Activated gamma-delta T cell (primary cell): ENCODE measurements at regions not wholly inside any gene's neighbourhood (a gene's known extent, or its start where the extent isn't known, plus 50 kb on each side); places are given as distances from the start of the nearest gene placed in this dataset.

Experiments used
- DNase-seq: peaks from one replicate; lab custom pipeline; 2025; lab: John Stamatoyannopoulos, UW

DNA sequence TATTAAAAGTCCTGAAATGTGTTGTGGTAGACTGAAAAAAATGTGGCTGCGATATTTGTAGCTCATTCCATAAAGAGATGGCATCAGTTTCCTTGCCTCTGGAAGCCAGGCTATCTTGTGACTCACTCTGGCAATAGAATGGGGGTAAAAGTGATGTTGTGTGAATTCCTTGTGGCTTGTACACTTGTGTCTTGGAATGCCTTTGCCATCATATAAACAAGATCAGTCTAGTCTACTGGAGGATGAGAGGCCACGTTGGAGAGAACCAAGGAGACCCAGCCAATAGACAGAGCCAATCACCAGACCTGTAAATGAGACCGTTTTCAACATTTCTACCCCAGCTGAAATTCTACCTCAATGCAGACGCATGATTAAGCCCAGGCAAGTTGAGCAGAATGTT is 254.1 kb downstream of the TRIB2 start:
- no peak for DNase-seq

DNA sequence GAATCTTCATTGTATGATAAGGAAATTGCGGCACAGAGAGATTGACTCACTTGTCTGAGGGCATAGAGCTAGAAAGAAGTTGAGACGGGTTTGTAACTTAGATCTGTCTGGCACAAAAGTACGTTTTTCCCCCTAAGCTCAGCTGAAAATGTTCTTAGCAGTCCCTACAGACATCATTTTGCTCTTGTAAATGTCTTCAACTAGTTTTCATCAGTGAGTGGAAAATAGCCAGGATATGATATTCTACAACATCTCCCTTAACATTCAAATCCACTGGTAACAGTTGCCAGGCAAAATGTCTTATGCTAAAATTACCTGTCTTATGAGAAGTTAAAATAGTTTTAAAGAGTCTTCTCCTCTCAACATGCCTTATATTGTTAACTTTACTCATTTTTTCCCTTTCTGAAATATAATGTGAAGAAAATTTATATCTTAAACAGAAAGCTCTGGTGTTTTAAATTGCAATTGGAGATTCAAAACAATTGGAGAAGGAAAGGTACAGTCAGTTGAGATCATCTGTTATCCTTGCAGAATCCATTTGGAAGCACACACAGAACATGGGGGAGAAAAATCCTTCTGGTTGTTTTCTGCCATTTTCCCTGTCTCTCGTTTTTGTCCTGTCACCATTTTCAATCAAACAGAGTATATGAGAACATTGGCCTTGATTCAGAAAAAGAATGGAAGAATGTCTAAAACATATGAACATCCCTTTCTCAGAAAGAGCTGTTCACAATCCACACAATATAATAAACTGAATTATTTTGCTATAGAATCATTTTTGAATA is 255.0 kb downstream of the TRIB2 start:
- no peak for DNase-seq

DNA sequence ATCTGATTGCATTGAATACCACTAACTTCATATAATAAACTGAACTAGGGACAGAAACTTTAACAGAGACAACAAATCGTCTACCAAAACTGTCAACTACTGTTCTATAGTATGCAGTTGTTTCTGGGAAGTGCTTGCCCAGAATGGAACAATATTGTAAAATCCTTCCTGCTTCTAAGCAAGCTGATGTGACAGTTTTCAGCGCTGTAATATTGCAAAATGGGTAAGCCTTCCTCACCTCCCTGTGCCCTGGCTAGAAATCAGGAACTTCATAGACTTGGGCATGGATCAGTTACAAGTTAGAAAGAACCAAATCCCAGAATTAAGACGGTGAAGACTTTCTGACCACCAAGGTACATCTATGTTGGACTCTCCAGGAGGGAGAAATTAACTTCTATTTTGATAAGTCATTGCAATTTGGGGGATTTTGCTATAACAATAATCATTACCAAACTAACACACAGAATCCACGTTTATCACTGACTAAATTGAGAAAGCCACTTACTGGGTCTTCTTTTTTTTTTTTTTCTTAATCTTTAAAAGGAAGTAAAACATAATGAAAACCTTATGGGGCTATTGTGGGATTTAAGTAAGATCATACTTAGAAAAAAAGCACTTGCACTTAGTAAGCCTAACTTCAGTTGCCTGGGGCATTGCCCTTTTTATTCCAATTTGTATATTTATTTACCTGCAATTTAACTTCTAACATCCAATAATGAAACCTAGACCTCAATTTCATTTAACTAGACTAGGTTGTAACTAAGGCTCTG is 261.5 kb downstream of the TRIB2 start:
- no peak for DNase-seq

DNA sequence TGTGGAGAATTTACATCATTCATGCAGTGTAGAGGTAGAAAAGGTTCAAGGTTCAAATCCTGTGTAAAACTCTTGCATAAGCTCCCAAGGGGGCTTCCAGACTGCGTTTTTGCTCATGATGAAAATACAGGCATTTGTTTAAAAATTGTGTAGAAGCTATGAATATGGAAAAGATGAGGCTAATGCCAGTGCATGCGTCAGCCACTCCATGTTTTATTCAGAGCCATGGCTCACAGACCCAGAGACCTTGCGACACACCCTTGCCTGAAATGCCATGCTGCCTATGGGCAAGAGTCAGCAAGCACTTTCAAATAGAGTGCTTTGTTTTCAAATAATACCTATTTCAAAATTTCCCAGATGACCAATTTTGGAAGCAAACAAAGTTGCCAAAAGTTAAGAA is 262.3 kb downstream of the TRIB2 start:
- DNase-seq = no peak

DNA sequence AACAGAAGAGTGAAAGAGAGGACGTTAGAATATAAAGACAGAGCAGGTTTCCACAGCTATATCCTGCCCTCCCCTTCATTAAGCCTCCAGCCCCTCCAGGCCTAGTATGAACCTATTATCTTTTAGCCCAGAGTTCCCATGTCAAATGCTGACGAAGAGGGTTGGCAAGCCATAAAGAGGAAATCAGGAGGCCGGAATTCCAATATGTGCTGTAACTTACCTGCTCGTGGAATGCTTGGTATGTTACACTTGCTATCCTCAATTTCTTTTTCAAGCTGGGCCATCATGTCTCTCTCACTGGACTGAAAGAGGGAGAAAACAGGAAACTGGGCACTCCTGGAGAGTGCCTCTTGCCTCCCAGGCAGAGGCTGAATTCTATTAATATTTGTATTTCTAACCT is 264.1 kb downstream of the TRIB2 start:
- DNase-seq = no peak

DNA sequence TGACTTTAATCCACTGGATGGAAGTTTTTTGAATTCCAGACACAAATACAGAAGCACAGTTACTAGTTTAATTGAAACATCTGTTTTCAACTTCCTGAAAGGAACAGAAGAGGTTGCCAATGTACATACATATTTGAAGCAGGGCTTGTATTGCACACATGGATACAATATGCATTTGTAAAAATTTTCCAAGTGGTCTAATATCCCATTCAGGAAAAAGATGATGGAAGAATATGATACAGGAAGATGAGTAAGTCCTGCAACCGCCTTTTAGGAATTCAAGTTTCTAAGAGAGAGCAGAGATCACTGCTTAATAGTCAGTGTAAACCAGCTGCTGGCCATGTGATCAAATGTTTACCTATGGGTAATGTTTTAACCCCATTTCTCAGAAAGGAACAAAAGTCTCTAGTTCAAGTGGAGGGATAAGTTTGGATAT is 265.4 kb downstream of the TRIB2 start:
- DNase-seq = no peak

DNA sequence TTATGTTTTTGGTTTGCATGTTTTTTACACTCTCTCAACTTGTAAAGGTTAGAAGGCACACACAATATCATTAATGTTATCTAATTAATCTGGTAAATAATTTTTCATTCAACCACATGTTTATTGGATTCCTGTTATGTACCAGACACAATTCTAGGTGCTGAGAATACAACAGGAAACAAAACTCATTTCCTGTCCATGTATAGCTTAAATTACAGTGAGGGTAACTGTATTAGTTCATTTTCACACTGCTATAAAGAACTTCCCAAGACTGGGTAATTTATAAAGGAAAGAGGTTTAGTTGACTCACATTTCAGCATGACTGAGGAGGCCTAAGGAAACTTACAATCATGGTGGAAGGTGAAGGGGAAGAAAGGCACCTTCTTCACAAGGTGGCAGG is 270.5 kb downstream of the TRIB2 start:
- no peak for DNase-seq

DNA sequence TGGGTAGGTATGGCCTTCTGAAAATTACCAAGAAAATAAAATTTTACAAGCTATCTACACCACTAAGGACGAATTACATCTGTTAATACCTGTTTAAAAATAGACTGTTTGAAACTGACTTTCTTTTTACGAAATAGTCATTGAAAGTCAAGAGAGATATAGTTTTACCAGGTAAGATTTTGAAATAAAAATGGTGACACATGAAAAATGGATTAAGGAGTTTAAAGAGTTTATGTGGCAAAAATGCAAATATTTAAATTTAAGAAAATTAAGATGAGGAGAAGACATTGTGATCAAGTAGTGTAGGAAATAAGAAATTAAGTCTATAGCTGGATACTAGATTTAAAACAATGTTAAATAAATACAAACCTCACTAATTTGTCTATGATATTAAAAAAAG is 271.5 kb downstream of the TRIB2 start:
- no peak for DNase-seq

DNA sequence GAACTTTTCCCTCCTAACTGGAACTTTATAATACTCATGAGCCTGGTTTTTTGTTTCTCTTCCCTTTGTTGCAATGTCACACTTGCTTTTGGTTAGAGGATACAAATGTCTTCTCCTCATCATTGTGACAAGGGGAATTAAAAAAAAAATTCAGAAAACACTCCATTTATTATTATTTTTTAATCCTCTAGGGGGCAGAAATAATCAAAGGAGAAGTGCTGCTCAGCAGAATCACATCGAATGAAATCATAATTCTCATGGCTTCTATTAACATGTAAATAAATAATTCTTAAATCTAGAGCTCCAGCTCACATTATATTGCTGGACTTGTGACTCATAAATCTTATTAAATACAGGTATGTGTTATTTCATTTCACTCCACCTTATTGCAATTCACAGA is 273.8 kb downstream of the TRIB2 start:
- DNase-seq = no peak

DNA sequence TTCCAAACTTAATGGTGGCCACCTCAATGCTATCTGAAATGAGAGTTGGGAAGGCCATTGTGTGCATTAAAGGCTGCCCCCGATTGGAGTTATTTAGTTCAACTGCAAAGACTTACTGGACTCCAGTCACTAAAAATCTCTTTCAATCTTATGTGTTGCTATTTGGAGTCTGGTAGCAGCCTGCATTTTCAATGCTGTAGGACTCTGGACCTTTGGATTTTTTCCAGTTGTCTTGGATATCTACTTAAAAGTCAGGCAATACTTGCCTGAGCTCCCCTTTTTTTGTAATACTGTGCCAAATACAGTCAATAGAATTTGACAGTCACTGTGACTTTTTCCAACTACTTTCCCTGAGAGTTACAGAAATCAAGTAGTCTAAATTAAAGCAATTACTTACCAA is 281.9 kb downstream of the TRIB2 start:
- no peak for DNase-seq

DNA sequence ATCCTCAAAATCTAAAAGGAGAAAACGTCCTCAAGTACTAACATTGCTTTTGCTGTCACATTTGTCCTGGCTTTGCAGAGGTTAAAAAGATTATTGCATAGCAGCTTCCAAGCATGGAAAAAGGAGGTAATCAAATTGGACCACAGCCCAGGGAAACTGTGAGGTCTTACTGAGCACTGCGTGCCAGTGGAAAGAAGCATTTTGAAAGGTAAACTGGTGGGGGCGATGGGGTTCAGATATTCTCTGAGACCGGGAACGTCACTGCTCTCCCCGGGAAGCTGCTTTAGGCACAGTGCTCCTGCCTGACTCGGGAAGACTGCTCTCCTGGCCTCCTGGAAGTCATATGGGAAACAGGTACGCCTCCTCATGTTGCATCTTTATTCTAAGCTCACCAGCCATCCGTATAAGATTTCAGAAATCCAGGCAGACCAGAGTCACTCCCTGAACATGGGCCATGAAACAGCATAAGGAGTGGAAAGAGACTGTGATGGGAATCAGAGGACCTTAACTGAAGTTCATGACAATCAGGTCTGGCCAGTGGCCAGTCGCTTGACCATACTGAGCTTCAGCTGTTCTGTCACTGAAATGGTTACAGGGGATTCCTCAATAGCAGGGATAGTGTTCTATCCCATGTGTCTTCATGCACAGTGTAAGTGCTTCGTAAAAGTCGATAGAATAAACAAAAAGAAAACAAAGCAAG is 284.1 kb downstream of the TRIB2 start:
- DNase-seq = no peak

DNA sequence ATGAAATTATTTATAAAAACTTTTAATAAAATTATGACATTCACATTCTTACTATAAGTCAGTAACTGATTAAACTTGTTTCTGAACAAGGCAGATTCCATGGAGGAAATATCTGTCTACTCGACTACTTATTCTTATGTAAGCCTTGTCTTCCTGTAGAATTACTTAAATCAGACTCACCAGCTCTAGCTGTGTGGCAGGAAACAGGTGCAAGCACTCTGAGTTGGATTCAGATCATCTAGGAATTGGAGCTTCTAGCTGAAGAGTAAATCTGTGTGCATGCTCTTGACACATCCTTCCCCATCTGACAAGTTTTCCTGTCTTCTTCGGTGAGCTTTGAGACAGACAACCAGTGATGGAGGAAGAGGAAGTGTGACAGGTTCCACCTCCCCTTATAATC is 284.7 kb downstream of the TRIB2 start:
- DNase-seq = no peak

DNA sequence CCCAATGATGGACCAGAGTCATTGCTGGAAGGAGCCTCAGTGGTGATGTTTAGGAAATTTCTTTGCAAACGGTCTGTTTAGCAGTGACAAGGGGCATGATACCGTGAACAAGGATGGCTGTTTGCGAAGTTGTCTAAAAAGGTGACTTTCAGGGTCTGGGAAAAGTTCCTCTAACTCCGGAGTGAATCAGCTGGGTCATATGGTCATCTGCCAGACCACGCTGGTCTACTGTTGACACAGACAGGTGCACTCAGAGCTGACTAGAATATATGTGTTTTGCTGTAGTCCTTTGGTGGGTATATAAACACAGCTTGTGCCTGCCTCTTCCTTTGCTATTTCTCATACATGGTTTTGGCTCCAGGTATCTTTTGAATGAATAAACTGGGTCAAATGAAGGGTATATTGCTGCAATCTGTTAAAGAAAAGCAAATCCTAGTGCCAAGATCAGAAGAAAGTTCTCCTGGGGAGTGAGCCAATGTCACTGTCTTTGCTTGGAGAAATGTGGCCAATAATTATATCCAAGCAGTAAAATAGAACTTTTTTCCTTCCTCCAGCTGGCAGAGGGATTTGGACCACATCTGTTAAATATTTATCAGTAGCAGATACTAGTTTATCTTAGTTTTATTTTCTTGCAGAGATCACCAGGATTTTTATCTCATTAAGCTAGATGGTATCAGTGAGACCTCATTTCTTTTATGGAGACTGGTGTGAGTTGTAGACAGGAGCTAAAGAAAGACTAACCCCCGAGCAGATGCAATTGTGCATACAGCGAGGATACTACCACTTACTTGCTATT is 286.0 kb downstream of the TRIB2 start:
- no peak for DNase-seq

DNA sequence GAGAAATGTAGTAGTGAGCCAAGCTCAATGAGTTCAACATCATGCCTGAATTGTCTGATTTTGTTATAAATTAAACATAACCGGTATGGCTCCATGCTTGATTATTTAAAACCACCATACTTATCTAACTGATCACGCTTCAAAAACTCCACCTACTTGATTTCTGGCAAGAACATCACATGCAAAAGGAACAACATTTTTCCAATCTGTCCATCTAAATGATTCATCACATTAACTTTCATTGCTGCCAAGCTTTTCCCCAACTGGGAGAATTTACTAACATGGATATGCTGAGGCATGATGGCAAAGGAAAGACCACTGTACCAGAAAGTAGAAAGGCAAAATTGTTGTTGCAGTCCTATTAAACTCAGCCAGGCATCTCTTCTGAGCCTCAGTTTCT is 286.8 kb downstream of the TRIB2 start:
- no peak for DNase-seq

DNA sequence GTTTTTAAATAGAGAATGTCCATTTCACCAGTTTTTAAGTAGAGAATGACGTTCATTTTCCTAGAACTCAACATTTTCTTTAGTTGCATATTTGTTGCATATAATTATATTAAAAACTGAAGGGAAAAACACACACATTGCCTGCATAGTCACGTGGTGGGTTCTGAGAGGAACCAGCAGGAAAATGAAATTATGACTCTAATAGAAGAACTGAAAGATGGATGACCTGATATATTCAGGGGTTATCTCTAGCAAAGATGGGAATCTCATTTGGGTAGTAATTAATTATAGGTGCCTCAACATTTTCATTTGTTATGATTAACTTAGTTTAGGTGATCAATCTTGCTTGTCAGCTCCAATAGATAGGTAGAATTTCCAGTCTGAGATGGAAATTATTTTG is 288.3 kb downstream of the TRIB2 start:
- DNase-seq = no peak

DNA sequence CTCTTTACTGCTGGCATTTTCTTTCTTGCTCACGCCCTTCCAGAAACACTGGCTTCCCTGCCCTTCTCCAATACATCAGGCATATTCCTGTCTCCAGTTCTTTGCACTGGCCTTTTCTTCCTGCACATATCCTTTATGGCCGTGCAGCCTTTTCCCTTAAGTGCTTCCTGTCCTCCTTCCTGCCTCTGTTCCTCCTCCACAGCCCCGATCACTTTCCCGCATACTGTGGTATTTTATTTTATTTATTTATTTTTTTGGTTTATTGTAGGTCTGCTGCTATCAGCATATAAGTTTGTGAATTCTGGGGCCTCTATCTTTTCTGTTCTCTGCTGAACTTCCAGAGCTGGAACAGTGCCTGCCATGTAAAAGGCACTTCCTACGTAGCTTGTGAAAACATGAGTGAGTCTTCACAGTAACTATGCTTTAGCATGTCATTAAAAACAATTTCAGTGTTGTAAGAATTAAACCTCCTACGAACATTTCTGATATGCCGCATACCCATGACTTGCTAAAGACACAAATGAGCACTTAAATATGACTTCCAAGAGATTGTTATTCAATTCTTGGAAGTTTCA is 289.1 kb downstream of the TRIB2 start:
- no peak for DNase-seq

DNA sequence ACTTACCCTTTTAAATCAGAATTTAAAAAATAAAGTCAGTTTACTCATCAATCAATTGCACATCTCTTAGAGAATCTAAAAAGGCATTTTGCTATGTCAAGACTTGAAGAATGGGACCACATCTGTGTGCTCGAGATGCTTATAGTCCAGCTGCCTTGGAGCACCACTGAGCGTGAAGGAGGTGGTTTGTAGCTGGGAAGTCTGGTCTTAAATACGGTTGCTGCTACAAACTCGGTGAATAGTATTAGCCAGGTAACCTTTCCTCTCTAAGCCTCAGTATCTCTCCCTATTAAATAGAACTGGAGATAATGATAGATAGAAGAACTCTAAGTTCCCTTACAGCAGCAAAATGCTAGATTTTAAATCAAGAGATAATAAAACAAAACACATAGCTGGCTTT is 289.7 kb downstream of the TRIB2 start:
- DNase-seq = no peak

DNA sequence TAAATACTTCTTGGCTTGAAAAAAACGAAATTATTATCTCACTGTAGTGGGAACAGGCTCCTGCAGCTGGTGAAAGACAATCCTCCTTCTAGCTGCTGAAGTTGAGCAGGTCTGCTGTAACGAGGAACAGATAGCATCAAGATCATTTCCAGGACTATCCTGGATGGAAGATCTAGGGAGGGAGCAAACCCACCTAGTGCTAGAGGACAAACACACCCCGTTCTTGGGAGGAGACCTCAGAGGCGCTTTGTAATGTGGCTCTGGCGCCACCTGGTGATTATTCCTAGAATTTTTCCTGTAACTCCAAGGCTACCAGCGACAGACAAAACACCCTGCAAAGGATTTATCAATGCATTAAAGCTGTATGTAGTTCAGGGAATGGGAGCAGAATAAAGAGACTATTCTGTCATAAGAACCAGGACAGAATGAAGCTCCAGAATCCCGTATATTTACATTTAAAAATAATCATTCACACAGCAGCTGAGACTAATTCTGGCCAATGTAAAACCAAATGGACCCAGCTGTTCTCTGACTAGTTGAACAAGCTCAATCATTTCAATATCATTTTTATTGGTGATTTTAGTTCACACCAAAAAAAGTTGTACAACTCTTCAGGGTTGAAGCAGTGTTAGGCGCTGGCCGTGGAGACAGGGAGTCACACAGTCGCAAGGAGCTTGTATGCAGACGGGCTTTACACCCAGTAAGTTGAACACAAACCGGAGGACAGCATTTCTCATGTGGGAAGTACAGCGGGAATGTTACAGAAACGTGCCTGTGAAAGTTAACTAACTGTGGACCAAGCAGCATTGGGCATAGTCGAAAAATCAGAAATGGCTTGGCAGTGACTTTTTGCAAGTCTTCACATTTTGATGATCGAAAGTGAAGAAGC is 290.3 kb downstream of the TRIB2 start:
- no peak for DNase-seq

DNA sequence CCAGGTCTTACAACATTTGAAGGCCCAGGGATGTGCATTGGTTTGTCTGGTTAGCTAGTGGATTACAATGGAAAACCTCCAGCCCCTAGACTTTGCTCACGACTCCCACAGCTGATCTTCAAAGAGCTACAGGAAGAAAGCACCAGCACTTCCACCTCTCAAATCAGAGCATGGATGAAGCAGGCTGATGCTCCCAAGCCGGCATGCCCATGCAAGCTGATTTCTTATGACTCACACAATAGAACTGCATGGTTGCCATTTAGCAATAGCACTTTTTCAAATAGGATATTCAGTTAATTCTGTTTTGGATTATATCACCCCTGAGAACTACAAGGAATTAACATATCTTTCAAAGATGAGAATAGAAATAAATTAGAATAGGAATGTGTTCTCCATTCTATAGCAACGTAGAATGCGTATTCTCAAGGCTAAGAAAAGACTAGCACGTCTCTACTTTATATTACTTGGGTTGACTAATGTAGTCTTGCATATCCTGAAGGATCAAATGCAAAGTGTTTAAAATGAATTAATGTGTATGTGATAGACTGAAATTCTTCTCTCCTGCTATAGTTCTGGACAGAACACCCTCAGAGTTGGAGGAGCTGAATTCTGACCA is 292.4 kb downstream of the TRIB2 start:
- DNase-seq = no peak

DNA sequence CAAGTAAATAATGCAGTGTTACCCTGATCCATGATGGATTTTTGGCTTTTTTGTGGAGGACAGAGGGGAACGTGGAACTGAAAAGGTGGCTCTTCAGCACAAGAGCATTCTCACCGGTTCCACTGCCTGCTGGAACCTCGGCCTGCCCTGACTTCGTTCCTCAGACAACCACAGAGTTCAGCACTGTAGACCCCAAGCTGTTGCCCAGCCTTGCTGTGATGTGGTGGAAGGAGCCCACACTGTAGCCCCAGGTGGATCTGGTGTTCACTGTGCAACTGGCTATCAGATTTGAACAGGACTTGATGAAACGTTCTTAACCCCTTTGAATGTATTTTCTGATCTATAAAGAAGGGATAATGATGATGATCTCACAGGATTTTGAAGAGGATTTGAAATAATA is 293.5 kb downstream of the TRIB2 start:
- no peak for DNase-seq
